LNCAP (cell line): ENCODE measurements at regions not wholly inside any gene's neighbourhood (a gene's known extent, or its start where the extent isn't known, plus 50 kb on each side); places are given as distances from the start of the nearest gene placed in this dataset.

Source experiments
- TF ChIP-seq, protein P1 (sequence below): fragments of 450-650 bp; IDR thresholded peaks from 2 replicates; pipeline ENCODE4 v1.5.1; 2017; ENCODE audit warnings: mild to moderate bottlenecking

DNA sequence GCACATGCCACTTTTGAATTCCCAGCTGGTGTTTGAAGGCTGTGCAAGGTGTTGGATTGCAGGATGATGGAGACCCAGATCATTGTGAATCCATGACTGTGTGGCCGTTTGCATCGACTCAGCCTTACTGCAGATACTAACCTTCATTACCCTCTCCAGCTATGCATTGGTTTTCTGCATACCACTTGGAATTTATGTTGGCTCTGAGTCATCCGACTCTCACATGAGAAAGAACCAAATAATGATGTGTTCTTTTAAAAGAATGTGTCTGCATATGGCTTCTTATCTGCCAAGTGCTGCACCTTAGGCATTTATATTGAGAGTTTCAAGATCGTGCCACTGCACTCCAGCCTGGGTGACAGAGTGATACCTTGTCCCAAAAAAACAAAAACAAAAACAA lies 106.7 kb upstream of the PRKX start:
- TF ChIP-seq, protein P1, sequence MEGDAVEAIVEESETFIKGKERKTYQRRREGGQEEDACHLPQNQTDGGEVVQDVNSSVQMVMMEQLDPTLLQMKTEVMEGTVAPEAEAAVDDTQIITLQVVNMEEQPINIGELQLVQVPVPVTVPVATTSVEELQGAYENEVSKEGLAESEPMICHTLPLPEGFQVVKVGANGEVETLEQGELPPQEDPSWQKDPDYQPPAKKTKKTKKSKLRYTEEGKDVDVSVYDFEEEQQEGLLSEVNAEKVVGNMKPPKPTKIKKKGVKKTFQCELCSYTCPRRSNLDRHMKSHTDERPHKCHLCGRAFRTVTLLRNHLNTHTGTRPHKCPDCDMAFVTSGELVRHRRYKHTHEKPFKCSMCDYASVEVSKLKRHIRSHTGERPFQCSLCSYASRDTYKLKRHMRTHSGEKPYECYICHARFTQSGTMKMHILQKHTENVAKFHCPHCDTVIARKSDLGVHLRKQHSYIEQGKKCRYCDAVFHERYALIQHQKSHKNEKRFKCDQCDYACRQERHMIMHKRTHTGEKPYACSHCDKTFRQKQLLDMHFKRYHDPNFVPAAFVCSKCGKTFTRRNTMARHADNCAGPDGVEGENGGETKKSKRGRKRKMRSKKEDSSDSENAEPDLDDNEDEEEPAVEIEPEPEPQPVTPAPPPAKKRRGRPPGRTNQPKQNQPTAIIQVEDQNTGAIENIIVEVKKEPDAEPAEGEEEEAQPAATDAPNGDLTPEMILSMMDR: no peak

DNA sequence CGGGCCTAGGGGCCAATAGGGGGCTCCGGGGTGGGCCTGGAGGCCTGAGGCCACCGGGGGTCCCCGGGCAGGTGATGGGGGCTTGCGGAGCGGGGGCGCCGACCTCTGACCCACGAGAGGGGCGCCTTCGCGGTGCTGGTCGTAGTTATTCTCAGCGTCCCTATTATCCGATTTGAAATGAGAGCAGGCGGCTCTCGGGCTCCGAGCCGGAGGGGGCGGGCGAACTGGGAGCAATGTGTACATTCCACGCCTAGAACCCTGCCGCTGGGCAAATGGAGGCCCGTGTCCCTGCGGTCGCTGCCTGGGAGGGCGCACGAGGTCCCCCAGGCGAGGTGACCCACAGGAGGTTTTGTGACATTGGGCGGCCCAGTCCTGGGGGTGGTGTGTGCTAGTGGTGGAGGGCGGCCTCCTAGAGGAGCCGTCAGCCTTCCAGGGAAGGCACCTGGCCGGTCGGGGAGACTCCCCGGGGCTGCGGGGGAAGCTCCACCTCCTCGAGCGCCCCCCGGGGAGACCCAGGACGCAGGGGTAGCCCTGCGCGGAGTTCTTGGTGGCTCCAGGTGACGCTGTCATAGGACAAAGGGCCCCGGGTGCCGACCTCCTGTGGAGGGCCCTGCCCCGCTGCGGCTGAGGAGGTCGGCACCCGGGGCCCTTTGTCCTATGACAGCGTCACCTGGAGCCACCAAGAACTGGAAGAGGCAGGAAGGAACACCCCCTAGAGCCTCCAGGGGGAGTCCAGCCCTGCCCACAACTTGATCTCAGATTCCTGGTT lies 102.6 kb upstream of the PRKX start:
- TF ChIP-seq, protein P1: no peak

DNA sequence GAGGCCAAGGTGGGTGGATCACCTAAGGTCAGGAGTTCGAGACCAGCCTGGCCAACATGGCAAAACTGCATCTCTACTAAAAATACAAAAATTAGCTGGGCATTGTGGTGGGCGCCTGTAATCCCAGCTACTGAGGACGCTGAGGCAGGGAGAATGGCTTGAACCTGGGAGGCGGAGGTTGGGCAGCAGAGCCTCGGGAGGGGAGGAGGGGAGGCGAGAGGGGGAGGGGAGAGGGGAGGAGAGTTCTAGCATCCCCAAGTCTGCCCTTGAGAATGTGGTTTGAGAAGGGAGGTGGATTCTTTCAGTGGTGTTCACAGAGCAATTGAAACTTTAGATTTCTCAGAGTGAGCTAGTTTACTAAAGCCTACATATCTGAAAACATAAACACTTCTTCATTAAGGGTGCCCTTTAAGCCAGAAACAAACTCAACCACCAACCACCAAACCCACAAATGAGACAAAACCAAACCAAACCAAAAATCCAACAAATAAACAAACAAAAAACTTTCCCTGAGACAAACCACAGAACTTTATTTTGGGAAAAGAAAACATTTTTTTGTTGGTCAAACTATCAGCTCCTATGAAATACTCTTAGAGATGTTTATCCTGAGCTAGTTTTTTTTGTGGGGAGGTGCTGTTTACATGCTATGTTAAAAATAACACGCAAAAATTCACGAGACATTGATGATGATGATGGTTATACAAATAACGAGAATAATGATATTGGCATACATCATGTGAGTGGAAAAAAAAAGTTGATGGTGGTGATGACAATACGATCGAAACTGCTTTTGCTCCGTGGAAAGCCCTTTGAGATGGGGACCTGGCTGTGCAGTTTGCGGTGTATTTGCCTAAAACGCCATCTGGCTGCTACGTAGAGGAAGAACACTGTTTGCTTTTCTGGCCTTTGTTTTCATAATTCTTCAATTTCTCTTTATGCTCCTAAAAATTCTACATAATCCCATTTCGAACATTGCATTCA lies 98.2 kb upstream of the PRKX start:
- TF ChIP-seq, protein P1: peak; percentile 49

DNA sequence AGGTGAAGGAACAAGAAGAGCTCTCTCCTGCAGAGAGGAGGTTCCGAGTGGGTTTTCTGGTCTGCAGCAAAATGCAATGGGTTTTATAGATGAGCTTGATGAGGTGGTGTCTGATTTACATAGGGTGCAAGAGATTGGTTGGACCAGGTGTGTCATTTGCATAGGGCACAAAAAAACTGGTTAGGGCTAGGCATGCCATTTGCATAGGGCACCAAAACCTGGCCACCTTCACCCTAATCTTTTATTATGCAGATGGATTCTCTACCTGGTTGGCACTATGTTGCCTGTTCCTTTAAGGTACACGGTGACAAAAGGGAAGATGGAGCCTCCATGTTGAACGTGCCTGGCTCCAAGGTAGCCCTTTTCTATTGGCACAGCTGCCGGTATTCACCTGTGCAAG lies 94.5 kb upstream of the PRKX start:
- TF ChIP-seq, protein P1: no peak

DNA sequence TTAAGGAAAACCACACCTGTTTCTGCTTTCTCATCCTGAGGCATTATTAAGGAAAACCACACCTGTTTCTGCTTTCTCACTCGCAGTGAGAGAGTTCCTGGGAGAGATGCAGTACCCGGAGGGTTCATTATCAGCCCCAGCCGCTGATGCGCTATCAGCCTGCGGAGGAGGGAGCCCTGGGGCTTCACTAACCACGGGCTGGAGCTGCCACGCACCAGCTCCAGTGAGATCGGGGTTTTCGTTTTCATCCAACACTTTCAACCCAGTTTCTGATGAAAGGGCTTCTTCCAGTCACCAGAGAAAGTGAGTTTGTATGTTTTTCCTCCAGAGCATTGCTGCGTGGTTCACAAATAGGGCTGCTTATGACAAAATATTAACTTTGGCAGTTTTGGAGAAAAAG lies 93.2 kb upstream of the PRKX start:
- TF ChIP-seq, protein P1: no peak

DNA sequence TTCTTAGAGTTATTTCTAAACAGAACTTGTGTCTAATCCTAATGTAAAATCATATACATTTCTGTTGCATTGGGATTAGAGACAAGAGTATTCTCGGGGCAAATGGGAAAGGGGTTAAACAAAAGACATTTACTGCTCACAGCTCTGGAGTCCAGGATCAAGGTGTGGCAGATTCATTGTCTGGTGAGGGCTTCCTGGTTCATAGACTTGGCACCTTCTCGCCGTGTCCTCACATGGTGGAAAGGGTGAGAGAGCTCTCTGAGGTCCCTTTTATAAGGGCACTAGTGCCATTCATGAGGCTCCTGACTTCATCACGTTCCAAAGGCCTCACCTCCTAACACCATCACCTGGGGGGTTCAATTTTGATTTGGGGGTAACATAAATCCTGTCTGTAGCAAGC lies 90.3 kb upstream of the PRKX start:
- TF ChIP-seq, protein P1: no peak

DNA sequence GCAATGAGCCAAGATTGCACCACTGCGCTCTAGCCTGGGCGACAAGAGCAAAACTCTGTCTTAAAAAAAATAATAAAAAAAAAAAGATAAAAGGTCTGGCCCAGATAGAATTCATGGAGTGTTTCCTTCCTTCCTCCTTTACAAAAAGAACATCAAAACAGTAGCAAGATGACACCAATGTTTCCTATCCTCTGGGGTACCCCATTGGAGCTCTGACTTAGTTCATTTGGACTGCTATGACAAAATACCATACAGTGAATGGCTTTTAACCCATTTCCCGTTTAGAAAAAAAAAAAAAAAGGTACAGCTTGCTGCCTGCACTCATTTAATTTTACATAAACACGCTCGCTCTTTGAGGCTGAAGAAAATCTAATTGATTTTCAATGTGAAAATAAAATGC lies 89.9 kb upstream of the PRKX start:
- TF ChIP-seq, protein P1: no peak
